ENCODE measurements at regions not wholly inside any gene's neighbourhood (a gene's known extent, or its start where the extent isn't known, plus 50 kb on each side); places are given as distances from the start of the nearest gene placed in this dataset.

DNA sequence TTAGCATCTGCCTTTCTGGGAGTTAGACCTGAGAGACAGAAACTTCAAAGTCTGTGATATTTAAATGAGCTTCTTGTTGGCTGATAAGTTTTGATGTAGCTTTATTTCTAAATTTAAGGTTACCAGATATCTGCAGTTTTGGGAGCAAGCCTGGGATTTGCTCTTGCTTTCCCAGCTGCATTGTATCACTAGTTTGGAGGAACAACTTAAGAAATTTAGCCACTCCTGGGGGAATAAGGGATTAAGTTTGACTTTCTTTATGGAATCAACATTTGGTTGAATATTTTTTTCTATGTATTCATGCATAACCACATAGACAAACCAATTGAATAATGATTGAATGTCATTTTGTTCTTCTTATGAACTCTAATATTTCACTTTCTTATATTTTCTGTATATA is 178.6 kb downstream of the POLR1F start:
- Histone ChIP-seq H3K9me3 (ENCODE audit: low read length) (no peaks in the 10 kb centered on the region), H3K9me2 (replicated peaks; ENCODE audit: low read length) (no peaks in the 10 kb centered on the region), H3K27ac (ENCODE audit: low read length) (no peak overlapping the region), H3K4me2 (ENCODE audit: low read length) (no peak overlapping the region), H3K4me1 (ENCODE audit: insufficient read depth, low read length) (no peaks in the 10 kb centered on the region), H3K79me2 (ENCODE audit: low read length) (no peaks in the 10 kb centered on the region), H3K4me3 (ENCODE audit: low read length) (no peak overlapping the region), H3K9ac (ENCODE audit: low read length) (no peak overlapping the region), H4K20me1 (ENCODE audit: low read length) (no peaks in the 10 kb centered on the region), H2AFZ (ENCODE audit: low read length) (no peak overlapping the region), H3K36me3 (ENCODE audit: low read depth, low read length) (no peaks in the 10 kb centered on the region), H3K27me3 (ENCODE audit: low read length) (no peaks in the 10 kb centered on the region), H3F3A (ENCODE audit: low read length, unreplicated experiment) (no peaks in the 10 kb centered on the region)
- intact Hi-C loops (cut with micrococcal nuclease), result no loop called here
- ATAC-seq (no peak), DNase-seq (no peak)
- CTCF ChIA-PET, result interaction anchor here (0.6 kb wide), 1 partner anchor 40 kb away, joined by 3 read pairs; no protein-coding TSS in a partner anchor
- BruUV-seq (replicated peaks), result no TSS peak
- TF ChIP-seq CTCF (conservative IDR thresholded peaks at IDR 0.05; ENCODE audit: low read depth, low read length) (no peak), EZH2 (IDR thresholded peaks at IDR 0.05; ENCODE audit: low read length, unreplicated experiment) (no peak), EZH2phosphoT487 (IDR thresholded peaks at IDR 0.05; ENCODE audit: borderline replicate concordance, low read length) (no peak)
- POLR2A ChIA-PET (ENCODE audit: unreplicated experiment), result no interaction called here

DNA sequence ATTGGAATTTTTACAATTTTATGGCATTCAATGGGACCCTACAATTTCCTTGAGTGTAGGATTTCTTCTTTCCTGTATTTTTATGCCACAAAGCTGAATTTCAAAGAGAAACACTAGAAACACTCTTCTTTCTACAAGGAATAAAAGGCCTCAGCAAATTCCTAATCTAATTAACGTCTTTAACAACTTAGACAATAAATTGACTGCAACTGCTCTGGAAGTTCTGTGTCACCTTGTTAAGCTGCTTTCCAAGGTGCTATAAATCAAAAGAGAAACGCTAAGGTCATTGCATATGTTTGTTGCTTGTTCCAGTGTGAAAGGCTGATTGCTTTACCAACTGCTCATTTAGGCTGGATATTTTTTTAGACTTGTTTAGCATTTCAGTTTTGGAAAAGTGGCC is 182.2 kb downstream of the POLR1F start:
- intact Hi-C loops (cut with micrococcal nuclease), result no loop called here
- Histone ChIP-seq H3K4me1 (ENCODE audit: insufficient read depth, low read length) (peaks cover 10% of the 10 kb centered on the region), H3K9me3 (ENCODE audit: low read length) (no peaks in the 10 kb centered on the region), H2AFZ (ENCODE audit: low read length) (no peak overlapping the region), H3K9me2 (replicated peaks; ENCODE audit: low read length) (no peaks in the 10 kb centered on the region), H3K27me3 (ENCODE audit: low read length) (no peaks in the 10 kb centered on the region), H3K9ac (ENCODE audit: low read length) (no peak overlapping the region), H3F3A (ENCODE audit: low read length, unreplicated experiment) (no peaks in the 10 kb centered on the region), H3K4me3 (ENCODE audit: low read length) (no peak overlapping the region), H3K4me2 (ENCODE audit: low read length) (no peak overlapping the region), H3K27ac (ENCODE audit: low read length) (no peak overlapping the region), H3K79me2 (ENCODE audit: low read length) (no peaks in the 10 kb centered on the region), H4K20me1 (ENCODE audit: low read length) (no peaks in the 10 kb centered on the region), H3K36me3 (ENCODE audit: low read depth, low read length) (no peaks in the 10 kb centered on the region)
- TF ChIP-seq EZH2 (IDR thresholded peaks at IDR 0.05; ENCODE audit: low read length, unreplicated experiment) (no peak), CTCF (conservative IDR thresholded peaks at IDR 0.05; ENCODE audit: low read depth, low read length) (no peak), EZH2phosphoT487 (IDR thresholded peaks at IDR 0.05; ENCODE audit: borderline replicate concordance, low read length) (no peak)
- no peak for ATAC-seq
- POLR2A ChIA-PET (ENCODE audit: unreplicated experiment), result no interaction called here
- CTCF ChIA-PET, result no interaction called here
- BruUV-seq (replicated peaks), result no TSS peak
- DNase-seq, result no peak

GRCh38 chr7:19522486-19522885 is 186.4 kb downstream of the POLR1F start:
- DNase-seq (peak; percentile 74), ATAC-seq (peak; percentile 98)
- intact Hi-C loops (cut with micrococcal nuclease), result no loop called here
- H3K4me2 ChIP-seq (ENCODE audit: low read length), result peak overlapping the region; percentile 46
- no peak overlapping the region for H3K4me3 ChIP-seq (ENCODE audit: low read length)
- no peaks in the 10 kb centered on the region for H4K20me1 ChIP-seq (ENCODE audit: low read length)
- BruUV-seq (replicated peaks), result no TSS peak
- H3K9ac ChIP-seq (ENCODE audit: low read length), result no peak overlapping the region
- H3K9me2 ChIP-seq (replicated peaks; ENCODE audit: low read length), result no peaks in the 10 kb centered on the region
- ChIA-PET CTCF (no interaction called here), POLR2A (ENCODE audit: unreplicated experiment) (interaction anchor here (0.5 kb wide), 1 partner anchor 97 kb away, joined by 3 read pairs; no protein-coding TSS in a partner anchor)
- peaks cover 10% of the 10 kb centered on the region for H3K4me1 ChIP-seq (ENCODE audit: insufficient read depth, low read length)
- no peaks in the 10 kb centered on the region for H3K79me2 ChIP-seq (ENCODE audit: low read length)
- H3K27me3 ChIP-seq (ENCODE audit: low read length), result no peaks in the 10 kb centered on the region
- no peak overlapping the region for H2AFZ ChIP-seq (ENCODE audit: low read length)
- no peaks in the 10 kb centered on the region for H3K9me3 ChIP-seq (ENCODE audit: low read length)
- TF ChIP-seq EZH2phosphoT487 (IDR thresholded peaks at IDR 0.05; ENCODE audit: borderline replicate concordance, low read length), result no peak
- TF ChIP-seq EZH2 (IDR thresholded peaks at IDR 0.05; ENCODE audit: low read length, unreplicated experiment), result no peak
- no peak for TF ChIP-seq CTCF (conservative IDR thresholded peaks at IDR 0.05; ENCODE audit: low read depth, low read length)
- no peaks in the 10 kb centered on the region for H3K36me3 ChIP-seq (ENCODE audit: low read depth, low read length)
- H3K27ac ChIP-seq (ENCODE audit: low read length), result no peak overlapping the region
- H3F3A ChIP-seq (ENCODE audit: low read length, unreplicated experiment), result no peaks in the 10 kb centered on the region

All from PC-3 (cell line).